SK-N-SH (cell line): ENCODE measurements at regions not wholly inside any gene's neighbourhood (a gene's known extent, or its start where the extent isn't known, plus 50 kb on each side); places are given as distances from the start of the nearest gene placed in this dataset.

Experiments used
- CTCF ChIA-PET: fragments of 300-600, 350-600 bp; formaldehyde crosslinking; extraction: SDS; loops from one replicate; lab custom pipeline; 2021; lab: Yijun Ruan, JAX
- POLR2A ChIA-PET: fragments of 350-600 bp; sonication (Branson Sonifier 250); formaldehyde crosslinking; extraction: SDS; loops from one replicate; lab custom pipeline; 2020; ENCODE audit warnings: antibody characterized with exemption, inconsistent platforms; lab: Yijun Ruan, JAX
- DNase-seq: peaks from one replicate; pipeline ENCODE4 v3.0.0; 2012
- H2AFZ ChIP-seq: fragments of 200-600 bp; sonication (generic); 2 replicates; pipeline ENCODE4 v1.8.1; 2016; ENCODE audit warnings: antibody characterized with exemption, mild to moderate bottlenecking, low read depth
- H3F3A ChIP-seq: fragments of 200-600 bp; sonication (generic); replicated peaks from 2 replicates; pipeline ENCODE3; 2016; ENCODE audit warnings: antibody characterized with exemption, mild to moderate bottlenecking; ENCODE audit not compliant: insufficient read depth
- H3K27ac ChIP-seq, 2 experiments: fragments of 200-500 bp in 1 of 2; fragments of 200-600 bp in 1 of 2; sonication (Bioruptor generic) in 1 of 2; sonication (generic), shearing (Covaris generic) in 1 of 2; 2 replicates each; pipeline versions ENCODE4 v1.5.1 to v1.6.1; 2014 to 2016; ENCODE audit warnings: low read depth in 2 of 2, inconsistent platforms in 1 of 2, low read length in 1 of 2, mild to moderate bottlenecking in 1 of 2, mixed read lengths in 1 of 2
- H3K27me3 ChIP-seq: fragments of 200-600 bp; sonication (generic), shearing (Covaris generic); 2 replicates; pipeline ENCODE4 v1.6.1; 2016; ENCODE audit warnings: mixed run types; ENCODE audit not compliant: insufficient read depth
- H3K36me3 ChIP-seq, 2 experiments: fragments of 200-500 bp in 1 of 2; fragments of 200-600 bp in 1 of 2; sonication (Bioruptor generic) in 1 of 2; sonication (generic) in 1 of 2; replicated peaks in 1 of 2; 2 replicates each; pipeline versions ENCODE3 to v1.5.1; 2014 to 2016; ENCODE audit warnings: low read length in 1 of 2, mild to moderate bottlenecking in 1 of 2; ENCODE audit not compliant: insufficient read depth in 2 of 2, control insufficient read depth in 1 of 2
- H3K4me1 ChIP-seq, 2 experiments: fragments of 200-500 bp in 1 of 2; fragments of 200-600 bp in 1 of 2; sonication (Bioruptor generic) in 1 of 2; sonication (generic), shearing (Covaris generic) in 1 of 2; 2 replicates each; pipeline versions ENCODE4 v1.5.1 to v1.6.1; 2014 to 2016; ENCODE audit warnings: low read depth in 1 of 2, low read length in 1 of 2, mixed run types in 1 of 2; ENCODE audit not compliant: insufficient read depth in 2 of 2, control insufficient read depth in 1 of 2
- H3K4me2 ChIP-seq: fragments of 200-600 bp; sonication (generic), shearing (Covaris generic); 2 replicates; pipeline ENCODE4 v1.6.1; 2017; ENCODE audit warnings: mixed run types
- H3K4me3 ChIP-seq, 2 experiments: fragments of 200-500 bp in 1 of 2; fragments of 200-600 bp in 1 of 2; sonication (Bioruptor generic) in 1 of 2; sonication (generic), shearing (Covaris generic) in 1 of 2; 2 replicates each; pipeline versions ENCODE4 v1.5.1 to v1.8.1; 2014 to 2016; ENCODE audit warnings: low read depth in 2 of 2, inconsistent platforms in 1 of 2, low read length in 1 of 2, mild to moderate bottlenecking in 1 of 2, mixed read lengths in 1 of 2, moderate library complexity in 1 of 2
- H3K79me2 ChIP-seq: fragments of 200-600 bp; sonication (generic); 2 replicates; pipeline ENCODE4 v1.8.1; 2017; ENCODE audit warnings: mild to moderate bottlenecking; ENCODE audit not compliant: insufficient read depth
- H3K9ac ChIP-seq: fragments of 200-600 bp; sonication (generic); 2 replicates; pipeline ENCODE4 v1.6.1; 2017; ENCODE audit warnings: mixed run types
- H3K9me2 ChIP-seq: fragments of 200-600 bp; sonication (generic); 2 replicates; pipeline ENCODE4 v1.6.1; 2017; ENCODE audit warnings: mixed run types
- H3K9me3 ChIP-seq: fragments of 200-600 bp; sonication (generic); 2 replicates; pipeline ENCODE4 v1.6.1; 2017; ENCODE audit warnings: mixed run types, mild to moderate bottlenecking, moderate library complexity
- H4K20me1 ChIP-seq: fragments of 200-600 bp; sonication (generic); 2 replicates; pipeline ENCODE4 v1.6.1; 2017; ENCODE audit warnings: mild to moderate bottlenecking, mixed run types; ENCODE audit not compliant: insufficient read depth
- CHD2 ChIP-seq: fragments of 150-350 bp; IDR thresholded peaks from 2 replicates; pipeline ENCODE4 v1.6.1; 2018; ENCODE audit warnings: low read length; ENCODE audit not compliant: partially characterized antibody
- ELF1 ChIP-seq: IDR thresholded peaks from 2 replicates; pipeline ENCODE4 v1.4.0; 2012
- EP300 ChIP-seq, 2 experiments: IDR thresholded peaks; 2 replicates each; pipeline versions ENCODE4 v1.4.0 to v1.6.1; 2012; ENCODE audit warnings: borderline replicate concordance in 1 of 2, low read depth in 1 of 2, low read length in 1 of 2
- GATA2 ChIP-seq: sonication (generic); formaldehyde crosslinking; IDR thresholded peaks from 2 replicates; pipeline ENCODE4 v1.5.0; 2020; ENCODE audit warnings: mild to moderate bottlenecking, missing genetic modification reagents
- MEF2A ChIP-seq: IDR thresholded peaks from 2 replicates; pipeline ENCODE4 v1.4.0; 2012; ENCODE audit warnings: low read depth, borderline replicate concordance
- MXI1 ChIP-seq: IDR thresholded peaks from 2 replicates; pipeline ENCODE4 v1.6.1; 2012; ENCODE audit warnings: mild to moderate bottlenecking, low read depth, low read length, improper control_type of control experiment
- NFIC ChIP-seq: IDR thresholded peaks from 2 replicates; pipeline ENCODE4 v1.4.0; 2012; ENCODE audit warnings: borderline replicate concordance
- NRF1 ChIP-seq: IDR thresholded peaks from 2 replicates; pipeline ENCODE4 v1.6.1; 2012; ENCODE audit warnings: low read depth, mild to moderate bottlenecking, low read length
- POLR2AphosphoS5 ChIP-seq: IDR thresholded peaks from 2 replicates; pipeline ENCODE4 v1.6.1; 2012; ENCODE audit warnings: low read depth, low read length
- RCOR1 ChIP-seq: fragments of 150-350 bp; IDR thresholded peaks from 2 replicates; pipeline ENCODE4 v1.6.1; 2017; ENCODE audit warnings: antibody characterized with exemption, low read length
- RFX5 ChIP-seq: IDR thresholded peaks from 2 replicates; pipeline ENCODE4 v1.6.1; 2012; ENCODE audit warnings: mild to moderate bottlenecking, improper control_type of control experiment, low read length
- RXRA ChIP-seq: IDR thresholded peaks from 2 replicates; pipeline ENCODE4 v1.4.0; 2012; ENCODE audit warnings: low read depth, mild to moderate bottlenecking, borderline replicate concordance
- SIN3A ChIP-seq: IDR thresholded peaks from 2 replicates; pipeline ENCODE4 v1.6.1; 2012; ENCODE audit warnings: low read depth, mild to moderate bottlenecking, low read length, moderate library complexity, borderline replicate concordance
- TAF1 ChIP-seq: IDR thresholded peaks from 2 replicates; pipeline ENCODE4 v1.6.1; 2012; ENCODE audit warnings: low read depth, mild to moderate bottlenecking, low read length, moderate library complexity, borderline replicate concordance
- TCF12 ChIP-seq: IDR thresholded peaks from 2 replicates; pipeline ENCODE4 v1.4.0; 2012
- TEAD4 ChIP-seq: IDR thresholded peaks from 2 replicates; pipeline ENCODE4 v1.4.0; 2012; ENCODE audit warnings: mild to moderate bottlenecking, borderline replicate concordance; ENCODE audit not compliant: insufficient read depth
- WGBS: methylation state at CpG from one replicate; pipeline ENCODE4 v1.1.6; 2017; ENCODE audit warnings: low lambda C conversion rate; 5-methylcytosine and 5-hydroxymethylcytosine counted together
- TF ChIP-seq, protein P1 (sequence below): fragments of 150-350 bp; IDR thresholded peaks from 2 replicates; pipeline ENCODE4 v1.6.1; 2016; ENCODE audit warnings: mild to moderate bottlenecking, low read depth, low read length
- TF ChIP-seq, protein P2 (sequence below): IDR thresholded peaks from 2 replicates; pipeline ENCODE4; 2012
- TF ChIP-seq, protein P3 (sequence below): fragments of 150-350 bp; IDR thresholded peaks from 2 replicates; pipeline ENCODE4 v1.6.1; 2017; ENCODE audit warnings: antibody characterized with exemption, low read length, low read depth, borderline replicate concordance
- TF ChIP-seq, protein P4 (sequence below): IDR thresholded peaks from 2 replicates; pipeline ENCODE4 v1.4.0; 2012; ENCODE audit warnings: low read depth

- TF ChIP-seq, protein P1, sequence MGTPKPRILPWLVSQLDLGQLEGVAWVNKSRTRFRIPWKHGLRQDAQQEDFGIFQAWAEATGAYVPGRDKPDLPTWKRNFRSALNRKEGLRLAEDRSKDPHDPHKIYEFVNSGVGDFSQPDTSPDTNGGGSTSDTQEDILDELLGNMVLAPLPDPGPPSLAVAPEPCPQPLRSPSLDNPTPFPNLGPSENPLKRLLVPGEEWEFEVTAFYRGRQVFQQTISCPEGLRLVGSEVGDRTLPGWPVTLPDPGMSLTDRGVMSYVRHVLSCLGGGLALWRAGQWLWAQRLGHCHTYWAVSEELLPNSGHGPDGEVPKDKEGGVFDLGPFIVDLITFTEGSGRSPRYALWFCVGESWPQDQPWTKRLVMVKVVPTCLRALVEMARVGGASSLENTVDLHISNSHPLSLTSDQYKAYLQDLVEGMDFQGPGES: no peak
- no peak for TF ChIP-seq POLR2AphosphoS5
- TF ChIP-seq RCOR1: no peak
- TF ChIP-seq CHD2: no peak
- TF ChIP-seq NRF1: no peak
- TF ChIP-seq SIN3A: no peak
- no peak for TF ChIP-seq TAF1
- no peak for TF ChIP-seq MXI1
- TF ChIP-seq ELF1: no peak
- TF ChIP-seq MEF2A: no peak
Observed at GRCh38 chr7:67391168-67391567, 394.5 kb downstream of the TYW1 start (continued).

GRCh38 chr7:67392596-67393438, 396.2 kb downstream of the TYW1 start:
- POLR2A ChIA-PET: no interaction called here
- CTCF ChIA-PET: interaction anchor here (1.1 to 6.2 kb wide), 3 partner anchors 14 to 92 kb away, joined by 3 to 41 read pairs (median 6); no protein-coding TSS in a partner anchor
- TF ChIP-seq TCF12 (no peak), TEAD4 (no peak), EP300 (IDR thresholded peaks at IDR 0.05; ENCODE audit: borderline replicate concordance in 1 of 2, low read depth in 1 of 2, low read length in 1 of 2) (no peak)
- TF ChIP-seq, all 33 proteins: peak for 0
- H3K27ac ChIP-seq: no peak overlapping the region
- H3K9me3 ChIP-seq: no peaks in the 10 kb centered on the region
- no peaks in the 10 kb centered on the region for H3F3A ChIP-seq
- H3K27me3 ChIP-seq: no peaks in the 10 kb centered on the region
- no peak overlapping the region for H3K4me3 ChIP-seq
- DNase-seq: no peak
- H3K4me2 ChIP-seq: no peak overlapping the region
- H2AFZ ChIP-seq: no peak overlapping the region
- no peak overlapping the region for H3K9ac ChIP-seq
- no peaks in the 10 kb centered on the region for H4K20me1 ChIP-seq
- H3K9me2 ChIP-seq: no peaks in the 10 kb centered on the region
- no peaks in the 10 kb centered on the region for H3K36me3 ChIP-seq
- no peaks in the 10 kb centered on the region for H3K79me2 ChIP-seq
- 50% methylated on average over 16 of the region's 16 CpGs for WGBS
- H3K4me1 ChIP-seq: no peaks in the 10 kb centered on the region; a peak in 1 of 4 replicates

GRCh38 chr7:67393903-67394302, 397.3 kb downstream of the TYW1 start:
- no peaks in the 10 kb centered on the region for H3K27me3 ChIP-seq
- no peak overlapping the region for H3K4me3 ChIP-seq
- H3K4me2 ChIP-seq: no peak overlapping the region
- H3K36me3 ChIP-seq: no peaks in the 10 kb centered on the region
- DNase-seq: no peak
- peaks cover 0 to 2% of the 10 kb centered on the region in 2 experiments; a peak in 1 of 4 replicates for H3K4me1 ChIP-seq
- ChIA-PET POLR2A (no interaction called here), CTCF (interaction anchor here (1.1 to 6.2 kb wide), 2 partner anchors 16 to 22 kb away, joined by 6 to 41 read pairs; no protein-coding TSS in a partner anchor)
- 4% methylated on average over 1 of the region's 1 CpG for WGBS
- H3K9ac ChIP-seq: no peak overlapping the region
- no peaks in the 10 kb centered on the region for H3K79me2 ChIP-seq
- no peaks in the 10 kb centered on the region for H3K9me3 ChIP-seq
- no peaks in the 10 kb centered on the region for H4K20me1 ChIP-seq
- H3K9me2 ChIP-seq: no peaks in the 10 kb centered on the region
- no peak overlapping the region for H2AFZ ChIP-seq
- no peaks in the 10 kb centered on the region for H3F3A ChIP-seq
- H3K27ac ChIP-seq: no peak overlapping the region
- TF ChIP-seq RFX5 (no peak), NFIC (no peak), GATA2 (CRISPR knock-in tag) (no peak), TAF1 (no peak), RXRA (no peak), SIN3A (no peak), NRF1 (no peak), TEAD4 (no peak)
- TF ChIP-seq, protein P2, sequence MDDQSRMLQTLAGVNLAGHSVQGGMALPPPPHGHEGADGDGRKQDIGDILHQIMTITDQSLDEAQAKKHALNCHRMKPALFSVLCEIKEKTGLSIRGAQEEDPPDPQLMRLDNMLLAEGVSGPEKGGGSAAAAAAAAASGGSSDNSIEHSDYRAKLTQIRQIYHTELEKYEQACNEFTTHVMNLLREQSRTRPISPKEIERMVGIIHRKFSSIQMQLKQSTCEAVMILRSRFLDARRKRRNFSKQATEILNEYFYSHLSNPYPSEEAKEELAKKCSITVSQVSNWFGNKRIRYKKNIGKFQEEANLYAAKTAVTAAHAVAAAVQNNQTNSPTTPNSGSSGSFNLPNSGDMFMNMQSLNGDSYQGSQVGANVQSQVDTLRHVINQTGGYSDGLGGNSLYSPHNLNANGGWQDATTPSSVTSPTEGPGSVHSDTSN: no peak
- TF ChIP-seq, protein P3, sequence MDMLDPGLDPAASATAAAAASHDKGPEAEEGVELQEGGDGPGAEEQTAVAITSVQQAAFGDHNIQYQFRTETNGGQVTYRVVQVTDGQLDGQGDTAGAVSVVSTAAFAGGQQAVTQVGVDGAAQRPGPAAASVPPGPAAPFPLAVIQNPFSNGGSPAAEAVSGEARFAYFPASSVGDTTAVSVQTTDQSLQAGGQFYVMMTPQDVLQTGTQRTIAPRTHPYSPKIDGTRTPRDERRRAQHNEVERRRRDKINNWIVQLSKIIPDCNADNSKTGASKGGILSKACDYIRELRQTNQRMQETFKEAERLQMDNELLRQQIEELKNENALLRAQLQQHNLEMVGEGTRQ: no peak
- TF ChIP-seq, protein P4, sequence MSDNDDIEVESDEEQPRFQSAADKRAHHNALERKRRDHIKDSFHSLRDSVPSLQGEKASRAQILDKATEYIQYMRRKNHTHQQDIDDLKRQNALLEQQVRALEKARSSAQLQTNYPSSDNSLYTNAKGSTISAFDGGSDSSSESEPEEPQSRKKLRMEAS: no peak
